GM21447 (cell line): ENCODE measurements at regions not wholly inside any gene's neighbourhood (a gene's known extent, or its start where the extent isn't known, plus 50 kb on each side); places are given as distances from the start of the nearest gene placed in this dataset.

Experiments used
- ATAC-seq: cut with Tn5 transposase; IDR thresholded peaks from one replicate; pipeline ENCODE4 v1.9.1; 2021; ENCODE audit not compliant: unreplicated experiment

- no peak for ATAC-seq
Measured at GRCh38 chr3:67286586-67286985, 288.5 kb downstream of the KBTBD8 start.

- ATAC-seq = no peak
Measured at GRCh38 chr3:67288466-67289106, 290.5 kb downstream of the KBTBD8 start.

GRCh38 chr3:67289626-67290025, 291.5 kb downstream of the KBTBD8 start:
- ATAC-seq = no peak

GRCh38 chr3:67290438-67290837, 292.3 kb downstream of the KBTBD8 start:
- ATAC-seq = no peak

GRCh38 chr3:67291287-67292252, 293.5 kb downstream of the KBTBD8 start:
- ATAC-seq = no peak

GRCh38 chr3:67292356-67293121, 294.4 kb downstream of the KBTBD8 start:
- ATAC-seq = no peak

- ATAC-seq = no peak
Measured at GRCh38 chr3:67294341-67294740, 296.2 kb downstream of the KBTBD8 start.

- ATAC-seq = no peak
Measured at GRCh38 chr3:67296039-67296892, 298.2 kb downstream of the KBTBD8 start.

- ATAC-seq = no peak
Measured at GRCh38 chr3:67297715-67298475, 299.8 kb downstream of the KBTBD8 start.

GRCh38 chr3:67301556-67301955, 303.4 kb downstream of the KBTBD8 start:
- ATAC-seq = no peak

- no peak for ATAC-seq
Measured at GRCh38 chr3:67302489-67302888, 304.4 kb downstream of the KBTBD8 start.

GRCh38 chr3:67305160-67305559, 307.1 kb downstream of the KBTBD8 start:
- ATAC-seq = no peak

- no peak for ATAC-seq
Measured at GRCh38 chr3:67305922-67306321, 307.8 kb downstream of the KBTBD8 start.

GRCh38 chr3:67311440-67311839, 313.3 kb downstream of the KBTBD8 start:
- ATAC-seq = no peak

- no peak for ATAC-seq
Measured at GRCh38 chr3:67312155-67312554, 314.0 kb downstream of the KBTBD8 start.

- no peak for ATAC-seq
Measured at GRCh38 chr3:67318162-67318561, 320.1 kb downstream of the KBTBD8 start.

GRCh38 chr3:67324554-67324953, 326.4 kb downstream of the KBTBD8 start:
- no peak for ATAC-seq
